H9 (cell line): ENCODE measurements at regions not wholly inside any gene's neighbourhood (a gene's known extent, or its start where the extent isn't known, plus 50 kb on each side); places are given as distances from the start of the nearest gene placed in this dataset.

ENCODE experiments used
- DNase-seq: peaks from one replicate; pipeline ENCODE4 v3.0.0-alpha.2; 2017
- H2AFZ ChIP-seq: one replicate; pipeline ENCODE4 v1.6.1; 2013; ENCODE audit warnings: mild to moderate bottlenecking, low read length, control low read depth, moderate library complexity
- H2AK5ac ChIP-seq: 2 replicates; pipeline ENCODE4 v1.6.1; 2013; ENCODE audit warnings: low read length, control low read depth, mixed read lengths; ENCODE audit not compliant: insufficient read length
- H2BK120ac ChIP-seq: one replicate; pipeline ENCODE4 v1.6.1; 2013; ENCODE audit warnings: low read depth, mild to moderate bottlenecking, low read length, control low read depth, inconsistent platforms; ENCODE audit not compliant: poor library complexity, severe bottlenecking
- H2BK12ac ChIP-seq: 2 replicates; pipeline ENCODE4 v1.6.1; 2013; ENCODE audit warnings: low read length, control low read depth, mixed read lengths, low read depth; ENCODE audit not compliant: insufficient read length
- H2BK15ac ChIP-seq: 2 replicates; pipeline ENCODE4 v1.6.1; 2013; ENCODE audit warnings: low read depth, low read length, control low read depth
- H2BK20ac ChIP-seq: one replicate; pipeline ENCODE4 v1.6.1; 2013; ENCODE audit warnings: low read depth, mild to moderate bottlenecking, low read length, control low read depth, inconsistent platforms; ENCODE audit not compliant: poor library complexity, severe bottlenecking
- H2BK5ac ChIP-seq: 2 replicates; pipeline ENCODE4 v1.6.1; 2013; ENCODE audit warnings: low read length, control low read depth, mixed read lengths; ENCODE audit not compliant: insufficient read length
- H3K14ac ChIP-seq: 2 replicates; pipeline ENCODE4 v1.6.1; 2013; ENCODE audit warnings: low read length, control low read depth; ENCODE audit not compliant: insufficient read depth
- H3K18ac ChIP-seq: 2 replicates; pipeline ENCODE4 v1.6.1; 2013; ENCODE audit warnings: low read depth, mild to moderate bottlenecking, mixed read lengths, low read length, control low read depth; ENCODE audit not compliant: insufficient read length
- H3K23ac ChIP-seq: 2 replicates; pipeline ENCODE4 v1.6.1; 2013; ENCODE audit warnings: low read length, control low read depth, mixed read lengths, low read depth; ENCODE audit not compliant: insufficient read length
- H3K23me2 ChIP-seq: 2 replicates; pipeline ENCODE4 v1.6.1; 2013; ENCODE audit warnings: low read depth, mild to moderate bottlenecking, mixed read lengths, low read length, control low read depth; ENCODE audit not compliant: insufficient read length, poor library complexity, severe bottlenecking
- H3K27ac ChIP-seq: 2 replicates; pipeline ENCODE4 v1.5.1; 2013; ENCODE audit warnings: low read length, control low read depth, mixed read lengths, low read depth; ENCODE audit not compliant: insufficient read length
- H3K27me3 ChIP-seq: 2 replicates; pipeline ENCODE4 v1.6.1; 2013; ENCODE audit warnings: low read length, control low read depth, inconsistent platforms; ENCODE audit not compliant: insufficient read depth
- H3K4ac ChIP-seq: 2 replicates; pipeline ENCODE4 v1.6.1; 2013; ENCODE audit warnings: low read depth, mild to moderate bottlenecking, control low read depth, inconsistent platforms, low read length, moderate library complexity
- H3K4me1 ChIP-seq: 2 replicates; pipeline ENCODE4 v1.6.1; 2013; ENCODE audit warnings: low read length, control low read depth, inconsistent platforms; ENCODE audit not compliant: insufficient read depth
- H3K4me2 ChIP-seq: 2 replicates; pipeline ENCODE4 v1.6.1; 2013; ENCODE audit warnings: low read length, control low read depth, mixed read lengths; ENCODE audit not compliant: insufficient read length, insufficient read depth
- H3K56ac ChIP-seq: 2 replicates; pipeline ENCODE4 v1.6.1; 2013; ENCODE audit warnings: low read depth, mild to moderate bottlenecking, mixed read lengths, low read length, control low read depth; ENCODE audit not compliant: insufficient read length
- H3K79me1 ChIP-seq: 2 replicates; pipeline ENCODE4 v1.6.1; 2013; ENCODE audit warnings: low read depth, mild to moderate bottlenecking, moderate library complexity, low read length, control low read depth, inconsistent platforms; ENCODE audit not compliant: insufficient read depth, poor library complexity, severe bottlenecking
- H3K79me2 ChIP-seq: 2 replicates; pipeline ENCODE4 v1.6.1; 2013; ENCODE audit warnings: low read length, control low read depth, inconsistent platforms; ENCODE audit not compliant: insufficient read depth
- H3K9ac ChIP-seq: 2 replicates; pipeline ENCODE4 v1.6.1; 2013; ENCODE audit warnings: low read length, control low read depth, mixed read lengths; ENCODE audit not compliant: insufficient read length; ENCODE audit errors: extremely low read depth
- H3K9me3 ChIP-seq: one replicate; pipeline ENCODE4 v1.6.1; 2013; ENCODE audit warnings: low read depth, low read length, inconsistent platforms; ENCODE audit not compliant: control insufficient read depth
- H3T11ph ChIP-seq: one replicate; pipeline ENCODE4 v1.6.1; 2013; ENCODE audit warnings: mild to moderate bottlenecking, low read length, control low read depth, inconsistent platforms
- H4K20me1 ChIP-seq: one replicate; pipeline ENCODE4 v1.6.1; 2013; ENCODE audit not compliant: control insufficient read depth, insufficient read length, insufficient read depth
- H4K5ac ChIP-seq: 2 replicates; pipeline ENCODE4 v1.6.1; 2013; ENCODE audit warnings: low read depth, mild to moderate bottlenecking, mixed read lengths, low read length, control low read depth; ENCODE audit not compliant: insufficient read length
- H4K8ac ChIP-seq: replicated peaks from 2 replicates; pipeline ENCODE4 v1.6.1; 2013; ENCODE audit warnings: low read length, control low read depth, mixed read lengths, low read depth; ENCODE audit not compliant: insufficient read length
- H4K91ac ChIP-seq: 2 replicates; pipeline ENCODE4 v1.6.1; 2013; ENCODE audit warnings: low read depth, mild to moderate bottlenecking, moderate library complexity, mixed read lengths, low read length, control low read depth; ENCODE audit not compliant: insufficient read length
- H3K27ac Mint-ChIP-seq, 3 experiments: 2 replicates in 2 of 3; 3 replicates in 1 of 3; pipeline ENCODE4 v1.8.0; 2020 to 2021; ENCODE audit warnings: mixed read lengths in 3 of 3, mild to moderate bottlenecking in 1 of 3, moderate library complexity in 1 of 3
- H3K27me3 Mint-ChIP-seq: 2 replicates; pipeline ENCODE4 v1.8.0; 2021; ENCODE audit warnings: low read depth, mild to moderate bottlenecking, moderate library complexity, mixed read lengths
- H3K36me3 Mint-ChIP-seq, 3 experiments: 2 replicates in 2 of 3; 3 replicates in 1 of 3; pipeline ENCODE4 v1.8.0; 2020 to 2021; ENCODE audit warnings: low read depth in 3 of 3, mixed read lengths in 3 of 3; ENCODE audit not compliant: insufficient read depth in 1 of 3
- H3K4me1 Mint-ChIP-seq, 2 experiments: 2 replicates each; pipeline ENCODE4 v1.8.0; 2020; ENCODE audit warnings: mixed read lengths in 2 of 2
- H3K4me3 Mint-ChIP-seq, 2 experiments: 2 replicates in 1 of 2; 3 replicates in 1 of 2; pipeline ENCODE4 v1.8.0; 2020 to 2021; ENCODE audit warnings: mild to moderate bottlenecking in 2 of 2, mixed read lengths in 2 of 2, moderate library complexity in 1 of 2
- H3K9me3 Mint-ChIP-seq, 2 experiments: 2 replicates in 1 of 2; 3 replicates in 1 of 2; pipeline ENCODE4 v1.8.0; 2020; ENCODE audit warnings: mild to moderate bottlenecking in 2 of 2, mixed read lengths in 2 of 2, moderate library complexity in 1 of 2
- CTCF ChIP-seq: fragments of 200-600 bp; sonication (generic); conservative IDR thresholded peaks from 3 replicates; pipeline ENCODE4 v1.8.0; 2021; ENCODE audit warnings: antibody characterized with exemption, mild to moderate bottlenecking
- WGBS: extraction: QIAGEN DNeasy Blood & Tissue Kit; methylation state at CpG from one replicate; pipeline ENCODE4 v1.1.7; 2013; ENCODE audit warnings: missing lambda C conversion rate, low lambda C conversion rate, mixed read lengths; ENCODE audit not compliant: insufficient read length; ENCODE audit errors: extremely low coverage; 5-methylcytosine and 5-hydroxymethylcytosine counted together

GRCh38 chr2:194095359-194095758, 1561.7 kb upstream of the SLC39A10 start:
- H4K91ac ChIP-seq: no peak overlapping the region
- H3K27me3 Mint-ChIP-seq: no peaks in the 10 kb centered on the region
- no peak overlapping the region for H2AK5ac ChIP-seq
- H4K5ac ChIP-seq: no peak overlapping the region
- H3K18ac ChIP-seq: no peak overlapping the region
- no peaks in the 10 kb centered on the region for H3K79me1 ChIP-seq
- H3K4me3 Mint-ChIP-seq: no peak overlapping the region
- no peaks in the 10 kb centered on the region for H3K79me2 ChIP-seq
- no peak overlapping the region for H3K56ac ChIP-seq
- H4K8ac ChIP-seq: no peak overlapping the region
- H3K4ac ChIP-seq: no peak overlapping the region
- no peaks in the 10 kb centered on the region for H3K9me3 Mint-ChIP-seq
- no peak overlapping the region for H3K27ac Mint-ChIP-seq
- no peak overlapping the region for H2BK15ac ChIP-seq
- H3K4me2 ChIP-seq: no peak overlapping the region
- H3K9ac ChIP-seq: no peak overlapping the region
- no peak overlapping the region for H2BK5ac ChIP-seq
- no peaks in the 10 kb centered on the region for H4K20me1 ChIP-seq
- no peaks in the 10 kb centered on the region for H3K23me2 ChIP-seq
- H3K27ac ChIP-seq: no peak overlapping the region
- no peak for DNase-seq
- no peaks in the 10 kb centered on the region for H3K9me3 ChIP-seq
- no peak overlapping the region for H2BK12ac ChIP-seq
- H3K27me3 ChIP-seq: no peaks in the 10 kb centered on the region
- no peak overlapping the region for H2BK20ac ChIP-seq
- no CpG with 5 or more reads among the region's 1 CpG for WGBS
- TF ChIP-seq CTCF: no peak
- H2BK120ac ChIP-seq: no peak overlapping the region
- H3K23ac ChIP-seq: no peak overlapping the region
- H3K36me3 Mint-ChIP-seq: no peaks in the 10 kb centered on the region
- peaks cover 15 to 16% of the 10 kb centered on the region in 2 experiments for H3K4me1 Mint-ChIP-seq
- H3T11ph ChIP-seq: no peak overlapping the region
- H2AFZ ChIP-seq: no peak overlapping the region
- no peak overlapping the region for H3K14ac ChIP-seq
- no peaks in the 10 kb centered on the region for H3K4me1 ChIP-seq
